H1 (cell line): ENCODE measurements at regions not wholly inside any gene's neighbourhood (a gene's known extent, or its start where the extent isn't known, plus 50 kb on each side); places are given as distances from the start of the nearest gene placed in this dataset.

Experiments
- CHD7 ChIP-seq: fragments of 300-600 bp; sonication (generic); IDR thresholded peaks from 2 replicates; pipeline ENCODE4 v1.7.1; 2012; ENCODE audit warnings: low read length, moderate library complexity, mild to moderate bottlenecking, inconsistent platforms; ENCODE audit not compliant: insufficient replicate concordance
- SIN3A ChIP-seq, 2 experiments: IDR thresholded peaks in 1 of 2; conservative IDR thresholded peaks in 1 of 2; 2 replicates each; pipeline ENCODE4 v1.6.1; 2011 to 2012; ENCODE audit warnings: low read length in 2 of 2, improper control_type of control experiment in 1 of 2, low read depth in 1 of 2, mild to moderate bottlenecking in 1 of 2

GRCh38 chr5:86974955-86975354 lies 292.7 kb upstream of the RASA1 start (continued):
- no peak for TF ChIP-seq CHD7
- no peak for TF ChIP-seq SIN3A (conservative IDR thresholded peaks at IDR 0.05 in 1 of 2, IDR thresholded peaks at IDR 0.05 in 1 of 2; ENCODE audit: low read depth in 1 of 2, low read length in 2 of 2)
